ENCODE measurements at regions not wholly inside any gene's neighbourhood (a gene's known extent, or its start where the extent isn't known, plus 50 kb on each side); places are given as distances from the start of the nearest gene placed in this dataset.
"Not testable (repeated sequence)": the region's sequence is repeated elsewhere in the genome, so short reads cannot be mapped to it uniquely, and the experiment has no call there.

GRCh38 chr3:117011687-117012250 is 302.2 kb downstream of the TUSC7 start:
- no peak for DNase-seq

- DNase-seq, result no peak
These were observed 306.8 kb downstream of the TUSC7 start for GRCh38 chr3:117016378-117016777.

- no peak for DNase-seq
These were observed 307.7 kb downstream of the TUSC7 start for GRCh38 chr3:117017135-117017894.

GRCh38 chr3:117018655-117019054 is 309.1 kb downstream of the TUSC7 start:
- no peak for DNase-seq

- DNase-seq, result peak; percentile 31
These were observed 309.6 kb downstream of the TUSC7 start for GRCh38 chr3:117019082-117019713.

- no peak for DNase-seq
These were observed 316.8 kb downstream of the TUSC7 start for GRCh38 chr3:117026401-117026800.

- DNase-seq, result no peak
These were observed 326.2 kb downstream of the TUSC7 start for GRCh38 chr3:117035745-117036144.

- no peak for DNase-seq
These were observed 326.8 kb downstream of the TUSC7 start for GRCh38 chr3:117036259-117036799.

- no peak for DNase-seq
These were observed 335.6 kb downstream of the TUSC7 start for GRCh38 chr3:117045143-117045542.

GRCh38 chr3:117047951-117048705 is 338.5 kb downstream of the TUSC7 start:
- DNase-seq, result no peak

GRCh38 chr3:117052395-117052794 is 342.8 kb downstream of the TUSC7 start:
- DNase-seq, result no peak

- no peak for DNase-seq
These were observed 345.0 kb downstream of the TUSC7 start for GRCh38 chr3:117054556-117054955.

GRCh38 chr3:117056946-117057345 is 347.4 kb downstream of the TUSC7 start:
- not testable (repeated sequence) for DNase-seq

GRCh38 chr3:117059067-117059955 is 349.7 kb downstream of the TUSC7 start:
- DNase-seq, result no peak

GRCh38 chr3:117059956-117060270 is 350.3 kb downstream of the TUSC7 start:
- no peak for DNase-seq

GRCh38 chr3:117063930-117064329 is 354.4 kb downstream of the TUSC7 start:
- no peak for DNase-seq

- DNase-seq, result no peak
These were observed 358.7 kb downstream of the TUSC7 start for GRCh38 chr3:117068301-117068700.

GRCh38 chr3:117074826-117075225 is 365.2 kb downstream of the TUSC7 start:
- DNase-seq, result no peak

GRCh38 chr3:117079997-117080396 is 370.4 kb downstream of the TUSC7 start:
- no peak for DNase-seq

GRCh38 chr3:117080872-117081271 is 371.3 kb downstream of the TUSC7 start:
- no peak for DNase-seq

- no peak for DNase-seq
These were observed 374.7 kb downstream of the TUSC7 start for GRCh38 chr3:117084277-117084676.

GRCh38 chr3:117084739-117085270 is 375.2 kb downstream of the TUSC7 start:
- no peak for DNase-seq
